GM04503 (cell line): ENCODE measurements at regions not wholly inside any gene's neighbourhood (a gene's known extent, or its start where the extent isn't known, plus 50 kb on each side); places are given as distances from the start of the nearest gene placed in this dataset.
A peak's percentile ranks its signal among the peaks of the same experiment; 100 is the strongest.
"Not testable (repeated sequence)": the region's sequence is repeated elsewhere in the genome, so short reads cannot be mapped to it uniquely, and the experiment has no call there.

ENCODE experiments used
- DNase-seq: peaks from one replicate; pipeline ENCODE4 v3.0.0-alpha.2; 2012; ENCODE audit warnings: low read depth

- DNase-seq: no peak
Observed at GRCh38 chr21:28522014-28522799, 470.5 kb downstream of the LTN1 start.

DNA sequence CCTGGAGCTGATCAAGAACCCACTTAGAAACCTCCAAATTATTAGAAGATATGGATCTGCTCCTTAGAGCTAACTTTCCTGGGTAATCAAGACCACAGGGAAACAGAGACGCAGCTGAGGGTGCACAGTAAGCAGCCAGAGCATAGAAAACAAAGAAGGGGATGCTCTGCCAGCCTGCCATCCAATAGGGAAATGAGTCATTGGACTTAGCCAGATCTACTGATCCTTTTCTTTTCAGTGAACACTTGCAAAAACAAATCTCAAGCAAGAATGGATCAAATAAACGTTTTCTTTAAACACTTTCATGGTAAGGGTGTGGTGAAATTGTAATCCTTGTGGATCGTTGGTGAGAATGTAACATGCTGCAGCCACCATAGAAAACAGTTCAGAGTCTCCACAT is 474.0 kb downstream of the LTN1 start:
- DNase-seq: no peak

GRCh38 chr21:28516991-28517592 is 475.6 kb downstream of the LTN1 start:
- no peak for DNase-seq

- no peak for DNase-seq
Observed at GRCh38 chr21:28516021-28516420, 476.7 kb downstream of the LTN1 start.

DNA sequence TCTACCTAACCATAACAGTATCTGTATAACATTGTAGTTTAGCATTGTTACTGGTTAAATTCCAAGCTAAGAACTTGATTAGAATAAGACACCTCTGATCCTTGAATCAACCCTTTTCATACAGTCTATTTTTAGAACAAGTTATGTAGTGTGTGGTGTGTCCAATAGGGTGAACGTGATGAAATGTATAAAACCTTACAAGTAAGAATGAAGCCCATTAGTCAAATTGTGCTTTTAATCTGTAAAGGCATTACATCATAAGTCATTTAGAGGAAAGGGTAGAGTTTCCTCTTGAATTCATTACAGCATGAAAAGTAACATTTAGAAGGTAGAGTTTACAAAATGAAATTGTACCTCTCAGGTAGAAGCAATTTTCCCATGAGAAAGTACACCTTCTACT is 479.2 kb downstream of the LTN1 start:
- DNase-seq: no peak

DNA sequence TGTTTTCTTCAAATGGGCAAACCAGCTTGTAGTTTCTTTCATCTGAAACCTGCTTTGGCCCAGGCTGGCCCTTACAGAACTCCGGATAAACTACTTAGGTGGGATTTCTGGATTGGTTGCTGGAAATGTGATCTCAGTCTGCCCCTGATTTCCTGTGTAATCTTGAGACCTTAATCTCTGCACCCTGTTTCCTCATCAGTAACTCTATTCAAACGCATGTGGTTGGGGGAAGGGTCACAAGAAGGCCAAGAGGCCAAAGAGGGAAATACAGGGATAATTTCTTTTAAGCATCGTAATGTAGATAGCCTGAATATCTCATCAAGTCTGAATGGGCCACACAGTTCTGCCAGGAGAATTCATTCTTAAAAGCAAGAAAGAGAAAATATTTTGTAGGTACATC is 483.6 kb downstream of the LTN1 start:
- DNase-seq: no peak

DNA sequence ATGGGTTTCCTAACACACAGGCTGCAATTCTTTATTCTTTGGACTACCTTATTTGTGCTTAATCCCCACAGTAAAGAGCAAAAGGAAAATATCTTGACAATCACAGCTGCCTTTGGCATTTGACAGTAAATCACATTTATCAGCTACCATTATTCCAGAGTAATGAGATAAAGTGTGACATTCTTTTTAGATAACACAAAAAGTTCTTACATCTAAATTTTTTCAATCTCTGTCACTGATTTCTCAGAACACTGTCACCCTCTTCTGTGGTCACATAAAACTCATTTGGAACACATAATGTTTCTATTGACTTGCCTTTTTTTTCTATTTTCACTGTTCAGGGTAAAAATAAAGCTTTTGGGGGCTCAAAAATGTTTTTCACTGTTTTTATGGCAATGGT is 484.6 kb downstream of the LTN1 start:
- DNase-seq: no peak

GRCh38 chr21:28496517-28496916 is 496.2 kb downstream of the LTN1 start:
- no peak for DNase-seq

GRCh38 chr21:28492127-28492526 is 500.6 kb downstream of the LTN1 start:
- DNase-seq: no peak

GRCh38 chr21:28489821-28490350 is 502.8 kb downstream of the LTN1 start:
- DNase-seq: no peak

GRCh38 chr21:28489162-28489561 is 503.5 kb downstream of the LTN1 start:
- no peak for DNase-seq

DNA sequence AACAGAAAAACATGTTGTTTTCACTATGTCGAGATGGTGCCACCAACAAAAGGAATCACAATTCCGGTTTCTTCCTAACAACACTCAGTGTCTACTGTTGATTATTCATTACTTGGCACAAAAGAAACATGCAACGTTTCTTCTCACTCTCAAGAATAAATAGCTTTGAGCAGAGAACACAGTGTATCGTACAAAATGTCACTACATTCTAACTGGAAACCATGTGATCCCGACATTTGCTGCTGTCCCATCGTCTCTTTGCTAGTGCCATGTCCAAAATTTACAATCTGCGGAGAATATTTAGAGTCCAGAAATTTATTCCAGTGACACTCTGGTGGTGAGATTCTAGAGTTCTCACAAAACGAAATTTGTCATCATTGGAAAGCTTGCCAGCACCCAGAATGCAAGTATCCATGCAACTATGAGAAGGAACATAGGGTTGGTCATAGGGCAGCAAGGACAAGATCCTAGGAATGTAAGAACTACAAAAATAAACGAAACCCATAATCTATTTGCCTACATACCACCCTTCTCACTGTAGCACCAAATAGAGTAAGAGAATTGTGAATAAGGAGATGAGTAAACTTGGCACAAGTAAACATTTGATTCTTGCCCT is 505.1 kb downstream of the LTN1 start:
- no peak for DNase-seq

DNA sequence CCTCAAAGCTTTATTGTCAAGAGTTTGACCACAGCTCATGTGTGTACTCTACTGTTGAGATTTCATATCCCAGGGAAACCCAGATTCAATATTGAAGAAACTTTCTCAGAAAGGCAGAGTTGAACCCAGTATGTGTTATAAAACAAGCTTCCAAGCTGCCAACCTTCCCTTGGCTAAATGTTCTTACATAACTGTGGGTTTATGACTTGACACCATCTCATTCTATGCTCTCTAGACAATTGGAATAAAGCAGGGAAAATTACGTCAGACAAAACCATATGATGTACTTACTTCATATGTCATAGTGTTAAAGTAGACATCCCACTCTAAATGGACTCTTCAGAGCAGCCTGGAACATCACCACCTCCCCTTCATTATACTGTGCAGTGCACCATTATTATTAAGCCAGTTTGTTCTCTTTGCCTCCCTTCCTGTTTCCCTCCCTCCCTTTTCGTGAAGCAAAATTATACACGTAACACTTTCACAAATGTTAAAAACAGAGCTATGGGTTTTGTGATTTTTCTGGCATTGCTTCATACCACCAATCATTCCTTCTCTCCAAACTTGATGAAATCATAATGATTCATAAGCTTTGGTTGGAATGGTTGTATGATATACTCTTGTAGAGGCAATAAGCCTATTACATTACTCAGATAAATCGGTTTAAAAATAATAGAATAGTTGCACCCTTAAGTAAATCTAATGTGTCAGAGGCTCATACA is 507.2 kb downstream of the LTN1 start:
- peak; percentile 44 for DNase-seq

GRCh38 chr21:28483301-28484035 is 509.2 kb downstream of the LTN1 start:
- DNase-seq: no peak

DNA sequence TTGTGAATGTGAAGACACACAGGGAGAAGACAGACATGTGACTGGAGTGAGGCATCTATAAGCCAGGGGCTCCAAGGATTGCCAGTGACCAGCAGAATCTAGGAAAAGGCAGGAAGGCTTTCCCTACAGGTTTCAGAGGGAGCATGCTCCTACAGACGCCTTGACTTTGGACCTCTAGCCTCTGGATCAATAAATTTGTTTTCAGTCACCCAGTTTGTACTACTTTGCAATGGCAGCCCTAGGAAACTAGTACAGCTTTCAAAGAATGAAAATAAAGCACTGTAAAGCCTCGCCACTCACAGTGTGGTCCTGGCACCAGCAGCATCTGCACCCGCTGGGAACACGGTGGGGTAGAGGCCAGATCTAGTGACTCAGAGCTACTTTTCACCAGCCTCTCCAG is 510.0 kb downstream of the LTN1 start:
- DNase-seq: no peak

DNA sequence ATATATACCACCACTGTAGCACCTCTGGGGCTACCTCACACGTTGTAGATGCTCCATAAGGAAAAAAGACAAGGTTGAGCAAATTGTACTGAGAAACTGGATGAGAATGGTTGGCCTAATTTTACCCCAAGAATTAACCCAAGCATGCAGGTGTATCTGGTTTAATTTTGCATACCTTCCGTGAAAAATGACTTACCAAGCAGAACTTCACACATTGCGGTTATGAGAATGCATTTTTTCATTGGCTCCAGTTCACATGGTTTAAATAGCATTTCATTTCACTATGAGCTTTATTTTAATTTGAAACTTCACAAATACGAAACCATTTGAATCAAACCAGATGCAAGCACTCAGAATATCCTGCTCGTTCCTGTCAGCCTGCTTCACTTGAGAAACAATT is 512.2 kb downstream of the LTN1 start:
- DNase-seq: no peak

GRCh38 chr21:28473530-28474220 is 519.0 kb downstream of the LTN1 start:
- no peak for DNase-seq

- not testable (repeated sequence) for DNase-seq
Observed at GRCh38 chr21:28472543-28472942, 520.1 kb downstream of the LTN1 start.

DNA sequence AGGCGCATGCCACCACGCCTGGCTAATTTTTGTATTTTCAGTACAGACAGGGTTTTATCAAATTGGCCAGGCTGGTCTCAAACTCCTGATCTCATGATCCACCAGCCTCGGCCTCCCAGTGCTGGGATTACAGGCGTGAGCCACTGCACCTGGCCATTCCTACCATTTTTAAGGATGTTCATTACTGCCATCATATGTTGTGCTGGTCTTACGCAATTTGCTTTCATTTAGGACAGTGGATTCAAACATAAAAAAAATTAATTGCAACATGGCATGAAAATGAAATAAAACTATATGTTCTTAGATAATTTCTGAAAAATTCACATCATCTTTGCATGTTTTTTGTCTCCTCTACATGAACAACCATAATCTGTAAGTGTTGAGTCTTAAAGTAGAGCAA is 527.7 kb downstream of the LTN1 start:
- DNase-seq: no peak

GRCh38 chr21:28464095-28464494 is 528.6 kb downstream of the LTN1 start:
- no peak for DNase-seq

GRCh38 chr21:28459193-28459592 is 533.5 kb downstream of the LTN1 start:
- DNase-seq: no peak
